ENCODE measurements at regions not wholly inside any gene's neighbourhood (a gene's known extent, or its start where the extent isn't known, plus 50 kb on each side); places are given as distances from the start of the nearest gene placed in this dataset.

DNA sequence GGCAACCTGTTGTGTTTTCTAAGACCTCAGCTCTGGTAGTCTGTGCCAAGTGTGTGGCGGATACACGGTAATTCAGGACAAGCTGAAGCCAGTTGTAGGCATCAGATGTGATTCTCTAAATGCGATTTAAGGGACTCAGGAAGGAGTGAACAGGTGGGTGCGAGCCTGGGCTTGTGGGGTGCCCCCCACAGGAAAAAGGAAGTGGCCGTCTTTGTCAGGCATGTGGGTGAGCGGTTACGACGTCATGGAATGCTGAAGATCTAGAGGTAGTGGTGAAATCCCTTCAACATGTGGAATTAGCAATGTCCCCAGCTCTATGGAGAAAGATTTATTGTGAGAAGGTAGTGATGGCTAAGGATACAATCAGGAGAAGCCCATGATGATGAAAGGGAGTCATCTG, 95.1 kb upstream of the EXOC2 start:
- no peak for TF ChIP-seq CTCF (IDR thresholded peaks at IDR 0.05; ENCODE audit: insufficient read depth, missing control alignments)
- FAIRE-seq (no peak), DNase-seq (ENCODE audit: insufficient read length, low spot score) (no peak)

DNA sequence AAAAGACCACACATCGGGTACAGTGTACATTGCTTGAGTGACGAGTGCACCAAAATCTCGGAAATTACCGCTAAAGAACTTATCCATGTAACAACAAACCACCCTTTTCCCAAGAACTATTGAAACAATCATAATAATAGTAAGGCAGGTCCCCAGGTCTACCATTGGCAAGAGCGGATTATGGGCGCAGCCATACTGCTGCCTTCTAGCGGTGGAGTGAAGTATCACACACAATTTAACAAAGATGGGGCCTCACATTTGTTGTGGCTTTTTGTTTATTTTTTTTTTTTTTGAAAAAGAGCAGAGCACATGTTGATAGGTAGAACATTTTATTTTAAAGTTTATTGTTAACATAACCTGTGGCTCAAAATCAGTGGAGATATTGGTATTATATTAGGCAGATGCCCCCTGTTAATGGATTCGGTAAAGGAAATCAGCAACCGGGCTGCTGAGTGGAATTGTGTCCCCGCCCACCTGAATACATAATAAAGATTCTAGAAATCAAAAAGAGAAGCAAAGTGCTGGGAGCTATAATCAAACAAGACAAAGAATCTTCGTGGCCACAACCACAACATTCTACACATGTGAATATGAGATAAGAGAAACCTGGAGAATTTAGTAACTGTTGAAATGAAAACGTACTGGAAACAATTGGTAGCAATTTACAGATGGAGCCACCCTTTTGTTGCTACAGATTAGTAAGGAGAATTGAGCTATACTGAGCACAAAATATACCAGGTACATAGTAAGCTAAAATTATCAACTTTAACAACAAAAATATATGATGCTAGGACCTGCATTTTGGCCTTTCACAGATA, 94.2 kb upstream of the EXOC2 start:
- TF ChIP-seq CTCF (IDR thresholded peaks at IDR 0.05; ENCODE audit: insufficient read depth, missing control alignments): peak; percentile 56
- FAIRE-seq: no peak
- no peak for DNase-seq (ENCODE audit: insufficient read length, low spot score)

DNA sequence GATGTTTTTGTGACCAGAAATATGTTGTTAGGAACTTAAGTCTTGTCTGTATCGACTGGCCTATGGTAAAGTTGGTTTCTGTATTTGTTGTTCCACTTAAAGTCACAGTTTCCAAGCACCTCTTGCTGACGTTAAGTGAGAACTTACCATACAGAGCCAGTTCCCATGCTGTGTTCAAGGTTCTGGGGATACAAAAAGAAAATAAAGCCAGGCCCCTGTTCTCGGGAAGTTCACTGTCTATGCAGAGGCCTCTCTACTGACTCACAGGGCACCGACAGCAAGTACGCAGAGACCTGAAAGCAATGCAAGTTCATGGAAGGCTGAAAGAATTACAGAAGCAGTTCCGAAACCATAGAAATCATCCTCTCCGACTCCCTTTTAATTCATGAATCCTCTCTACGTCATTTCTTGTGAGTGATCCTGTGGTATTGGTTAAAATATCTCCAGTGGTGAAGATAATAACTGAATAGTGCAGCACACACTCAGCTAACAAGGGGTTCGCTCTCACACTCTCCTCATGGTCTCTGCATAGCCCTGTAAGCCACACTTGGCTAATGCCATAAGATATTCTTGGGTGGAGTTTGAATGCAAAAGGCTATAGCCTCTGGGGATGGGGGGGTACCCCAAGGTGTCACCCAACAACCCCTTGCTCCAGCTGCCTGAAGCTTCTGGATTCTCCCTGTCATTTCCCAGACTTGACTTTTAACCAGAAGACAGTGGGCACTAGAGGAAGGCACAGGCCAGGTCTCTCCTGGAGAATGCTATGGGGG, 91.2 kb upstream of the EXOC2 start:
- TF ChIP-seq CTCF (IDR thresholded peaks at IDR 0.05; ENCODE audit: insufficient read depth, missing control alignments): no peak
- DNase-seq (ENCODE audit: insufficient read length, low spot score) (no peak), FAIRE-seq (no peak)

- TF ChIP-seq CTCF (IDR thresholded peaks at IDR 0.05; ENCODE audit: insufficient read depth, missing control alignments): no peak
- no peak for DNase-seq (ENCODE audit: insufficient read length, low spot score)
- FAIRE-seq: no peak
Measured at GRCh38 chr6:782141-782540, 89.2 kb upstream of the EXOC2 start.

DNA sequence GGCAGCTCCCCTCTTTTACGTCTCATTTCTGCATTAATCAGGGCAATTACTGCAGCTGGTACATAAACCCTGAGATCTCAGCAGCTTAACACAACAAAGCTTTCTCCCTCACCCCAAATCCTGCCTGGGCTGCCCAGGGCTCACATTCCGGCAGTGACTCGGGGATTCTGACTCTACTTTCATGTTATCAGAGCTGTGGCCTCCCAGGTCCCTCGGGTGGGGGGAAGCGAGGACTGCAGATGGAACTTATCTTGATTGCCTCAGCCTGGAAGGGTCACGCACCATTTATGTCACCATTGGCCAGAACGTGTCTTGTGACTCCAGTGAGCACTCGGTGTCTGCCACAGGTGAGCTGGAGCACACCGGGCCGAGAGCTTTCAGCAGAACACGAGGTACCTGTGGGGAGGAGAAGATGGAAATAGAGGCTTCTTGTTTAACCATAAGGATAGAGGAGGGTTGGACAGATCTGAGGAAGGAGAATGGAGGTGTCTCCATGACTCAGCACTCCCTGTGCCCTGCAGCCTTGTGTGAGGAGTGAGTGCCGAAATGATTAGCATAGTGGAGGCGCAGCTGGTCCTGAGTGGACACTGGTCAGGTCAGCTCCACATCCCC, 88.5 kb upstream of the EXOC2 start:
- TF ChIP-seq CTCF (IDR thresholded peaks at IDR 0.05; ENCODE audit: insufficient read depth, missing control alignments): no peak
- DNase-seq (ENCODE audit: insufficient read length, low spot score): peak; percentile 27
- no peak for FAIRE-seq

DNA sequence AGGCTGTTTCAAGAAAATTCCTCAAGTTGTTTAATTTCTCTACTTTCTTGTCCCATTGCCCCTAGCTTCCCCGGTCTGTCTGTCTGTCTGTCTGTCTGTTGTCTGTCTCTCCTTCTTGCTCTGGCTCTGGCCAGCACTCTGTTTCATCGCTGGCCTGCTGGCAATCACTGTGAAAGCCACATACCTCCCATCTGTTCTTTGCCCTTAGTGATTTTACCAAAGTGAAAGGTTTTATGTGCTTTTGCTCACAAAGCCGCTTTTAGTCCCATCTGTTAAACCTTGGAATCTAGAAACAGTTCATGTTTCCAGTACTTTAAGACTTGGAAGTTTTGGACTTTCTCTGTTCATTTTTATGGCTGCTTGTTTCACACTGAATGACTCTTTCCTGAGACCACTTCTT, 87.8 kb upstream of the EXOC2 start:
- no peak for DNase-seq (ENCODE audit: insufficient read length, low spot score)

More for the DNA sequence above, 87.8 kb upstream of the EXOC2 start:
- no peak for FAIRE-seq
- no peak for TF ChIP-seq CTCF (IDR thresholded peaks at IDR 0.05; ENCODE audit: insufficient read depth, missing control alignments)
